ENCODE measurements at regions not wholly inside any gene's neighbourhood (a gene's known extent, or its start where the extent isn't known, plus 50 kb on each side); places are given as distances from the start of the nearest gene placed in this dataset.

- H3K27ac ChIP-seq: no peak overlapping the region
- no peaks in the 10 kb centered on the region for H3K9me3 ChIP-seq
- peaks cover 0 to 5% (median 0%) of the 10 kb centered on the region in 3 donors for H3K27me3 ChIP-seq
- TF ChIP-seq CTCF (IDR thresholded peaks at IDR 0.05 in 4 of 5, conservative IDR thresholded peaks at IDR 0.05 in 1 of 5): no peak
- TF ChIP-seq POLR2A (IDR thresholded peaks at IDR 0.05): no peak
- intact Hi-C loops (cut with DNase I; ENCODE audit: low total_unique reads) (no loop called here), in situ Hi-C loops (cut with MboI; ENCODE audit: low sequenced_read_pairs in 4 of 4) (no loop called here)
- ATAC-seq (no peak), DNase-seq (no peak)
- H3K4me3 ChIP-seq: no peak overlapping the region
- H3K36me3 ChIP-seq: no peaks in the 10 kb centered on the region
- H3K4me1 ChIP-seq: no peaks in the 10 kb centered on the region
These were observed 168.5 kb upstream of the SFSWAP start for GRCh38 chr12:131542351-131542750.

DNA sequence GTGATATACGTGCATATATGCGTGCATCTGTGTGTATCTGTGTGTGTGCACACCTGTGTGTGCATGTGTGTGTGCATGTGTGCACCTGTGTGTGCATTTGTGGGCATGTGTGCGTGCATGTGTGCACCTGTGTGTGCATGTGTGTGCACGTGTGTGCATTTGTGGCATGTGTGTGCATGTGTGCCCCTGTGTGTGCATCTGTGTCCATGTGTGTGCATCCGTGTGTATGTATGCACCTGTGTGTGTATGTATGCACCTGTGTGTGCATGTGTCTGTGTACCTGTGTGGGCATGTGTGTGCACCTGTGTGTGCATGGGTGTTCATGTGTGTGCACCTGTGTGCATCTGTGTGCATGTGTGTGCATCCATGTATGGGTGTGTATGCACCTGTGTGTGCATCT, 167.8 kb upstream of the SFSWAP start:
- intact Hi-C loops (cut with DNase I; ENCODE audit: low total_unique reads) (no loop called here), in situ Hi-C loops (cut with MboI; ENCODE audit: low sequenced_read_pairs in 4 of 4) (no loop called here)
- TF ChIP-seq CTCF (IDR thresholded peaks at IDR 0.05 in 4 of 5, conservative IDR thresholded peaks at IDR 0.05 in 1 of 5) (no peak), POLR2A (IDR thresholded peaks at IDR 0.05) (no peak)
- Histone ChIP-seq H3K4me3 (no peak overlapping the region), H3K9me3 (no peaks in the 10 kb centered on the region), H3K4me1 (no peaks in the 10 kb centered on the region), H3K36me3 (no peaks in the 10 kb centered on the region), H3K27ac (no peak overlapping the region), H3K27me3 (peaks cover 0 to 5% (median 0%) of the 10 kb centered on the region in 3 donors)
- ATAC-seq (no peak), DNase-seq (no peak)

GRCh38 chr12:131547555-131547954, 163.3 kb upstream of the SFSWAP start:
- DNase-seq: no peak
- no peak overlapping the region for H3K27ac ChIP-seq
- no peaks in the 10 kb centered on the region for H3K9me3 ChIP-seq
- no peak for ATAC-seq
- no peak for TF ChIP-seq POLR2A (IDR thresholded peaks at IDR 0.05)
- TF ChIP-seq CTCF (IDR thresholded peaks at IDR 0.05 in 4 of 5, conservative IDR thresholded peaks at IDR 0.05 in 1 of 5): no peak
- H3K4me1 ChIP-seq: no peaks in the 10 kb centered on the region
- in situ Hi-C loops (cut with MboI; ENCODE audit: low sequenced_read_pairs in 4 of 4): no loop called here
- intact Hi-C loops (cut with DNase I; ENCODE audit: low total_unique reads): no loop called here
- H3K4me3 ChIP-seq: no peak overlapping the region
- H3K36me3 ChIP-seq: no peaks in the 10 kb centered on the region
- H3K27me3 ChIP-seq: peaks cover 0 to 8% (median 0%) of the 10 kb centered on the region in 3 donors

DNA sequence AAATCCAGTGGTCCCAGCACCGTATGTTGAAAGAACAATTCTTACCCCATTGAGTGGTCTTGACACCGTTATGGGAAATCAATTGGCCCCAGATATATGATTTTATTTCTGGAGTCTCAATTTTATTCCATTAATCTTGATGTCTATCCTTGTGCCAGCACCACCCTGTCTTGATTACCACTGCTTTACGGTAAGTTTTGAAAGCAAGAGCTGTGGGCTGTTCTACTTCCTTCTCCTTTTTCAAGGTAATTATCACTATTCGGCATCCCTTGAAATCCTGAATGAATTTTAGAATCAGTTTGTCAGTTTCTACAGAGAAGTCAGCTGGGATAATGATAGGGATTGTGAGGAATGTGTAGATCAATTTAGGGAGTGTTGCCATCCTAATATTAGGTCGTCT, 160.8 kb upstream of the SFSWAP start:
- Histone ChIP-seq H3K4me3 (no peak overlapping the region), H3K27me3 (peaks cover 0 to 8% (median 0%) of the 10 kb centered on the region in 3 donors), H3K9me3 (no peaks in the 10 kb centered on the region), H3K36me3 (no peaks in the 10 kb centered on the region), H3K4me1 (no peaks in the 10 kb centered on the region), H3K27ac (no peak overlapping the region)
- DNase-seq (no peak), ATAC-seq (no peak)
- intact Hi-C loops (cut with DNase I; ENCODE audit: low total_unique reads) (no loop called here), in situ Hi-C loops (cut with MboI; ENCODE audit: low sequenced_read_pairs in 4 of 4) (no loop called here)
- TF ChIP-seq POLR2A (IDR thresholded peaks at IDR 0.05) (no peak), CTCF (IDR thresholded peaks at IDR 0.05 in 4 of 5, conservative IDR thresholded peaks at IDR 0.05 in 1 of 5) (no peak)

Data from gastrocnemius medialis (tissue), 4 donors.